Activated CD8-positive, alpha-beta memory T cell treated with anti-CD3 and anti-CD28 coated beads for 24 hours (primary cell): ENCODE measurements at regions not wholly inside any gene's neighbourhood (a gene's known extent, or its start where the extent isn't known, plus 50 kb on each side); places are given as distances from the start of the nearest gene placed in this dataset.
"Not testable (repeated sequence)": the region's sequence is repeated elsewhere in the genome, so short reads cannot be mapped to it uniquely, and the experiment has no call there.

Source experiments
- DNase-seq: peaks from one replicate; pipeline ENCODE4 v3.0.0-alpha.2; 2020

DNA sequence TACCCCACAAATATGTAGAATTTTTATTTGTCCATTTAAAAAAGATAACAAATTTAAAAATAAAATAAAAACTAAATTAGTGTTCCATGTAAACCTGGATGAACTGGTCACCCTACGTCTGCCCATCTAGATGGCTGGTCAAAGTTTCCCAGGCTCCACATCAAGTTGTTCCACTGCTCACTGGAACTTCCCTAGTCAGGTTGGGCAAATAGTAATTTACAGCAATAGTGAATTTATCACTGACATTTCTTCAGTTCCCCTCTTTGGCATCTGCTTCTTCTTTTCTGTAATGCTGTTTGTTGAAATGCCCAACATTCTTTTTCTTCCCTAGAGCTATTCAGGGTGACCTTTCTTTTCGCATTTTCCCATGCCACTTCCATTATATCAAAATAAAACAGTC lies 272.7 kb upstream of the BTG1 start:
- no peak for DNase-seq

DNA sequence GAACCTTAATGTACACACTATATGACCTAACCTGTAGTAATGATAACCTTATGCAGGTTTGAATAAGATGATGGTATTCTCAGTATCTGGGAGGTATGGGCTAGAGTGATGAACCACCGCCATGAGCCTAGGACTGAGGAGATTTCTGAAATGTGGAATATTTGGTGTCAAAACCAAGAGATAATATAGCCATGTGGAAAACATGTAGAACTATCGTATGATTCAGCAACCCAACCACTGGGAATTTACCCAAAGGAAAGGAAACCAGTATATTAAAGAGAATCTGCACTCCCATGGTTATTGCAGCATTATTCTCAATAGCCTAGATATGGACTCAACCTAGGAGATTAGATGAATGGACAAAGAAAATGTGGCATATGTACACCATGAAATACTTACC lies 271.7 kb upstream of the BTG1 start:
- no peak for DNase-seq

DNA sequence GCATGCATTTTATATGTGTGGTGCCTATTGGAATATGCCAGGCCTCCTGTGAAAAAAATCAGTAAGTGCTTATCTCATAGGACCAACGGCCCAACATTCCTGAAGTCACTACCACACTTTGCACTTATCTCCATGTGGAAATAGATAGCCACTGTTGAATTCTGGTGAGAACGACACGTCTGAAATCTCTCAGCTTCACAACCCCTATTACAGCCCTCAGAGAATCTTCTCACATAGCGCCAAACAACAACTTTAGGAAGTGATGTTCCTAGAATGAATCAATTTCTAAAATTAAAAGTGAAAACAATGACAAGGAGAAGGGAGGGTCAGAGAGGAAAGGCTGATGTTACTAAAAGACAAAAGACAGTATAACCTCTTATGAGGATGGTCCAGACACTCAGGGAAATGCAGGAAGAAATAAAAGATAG lies 270.8 kb upstream of the BTG1 start:
- DNase-seq = no peak

DNA sequence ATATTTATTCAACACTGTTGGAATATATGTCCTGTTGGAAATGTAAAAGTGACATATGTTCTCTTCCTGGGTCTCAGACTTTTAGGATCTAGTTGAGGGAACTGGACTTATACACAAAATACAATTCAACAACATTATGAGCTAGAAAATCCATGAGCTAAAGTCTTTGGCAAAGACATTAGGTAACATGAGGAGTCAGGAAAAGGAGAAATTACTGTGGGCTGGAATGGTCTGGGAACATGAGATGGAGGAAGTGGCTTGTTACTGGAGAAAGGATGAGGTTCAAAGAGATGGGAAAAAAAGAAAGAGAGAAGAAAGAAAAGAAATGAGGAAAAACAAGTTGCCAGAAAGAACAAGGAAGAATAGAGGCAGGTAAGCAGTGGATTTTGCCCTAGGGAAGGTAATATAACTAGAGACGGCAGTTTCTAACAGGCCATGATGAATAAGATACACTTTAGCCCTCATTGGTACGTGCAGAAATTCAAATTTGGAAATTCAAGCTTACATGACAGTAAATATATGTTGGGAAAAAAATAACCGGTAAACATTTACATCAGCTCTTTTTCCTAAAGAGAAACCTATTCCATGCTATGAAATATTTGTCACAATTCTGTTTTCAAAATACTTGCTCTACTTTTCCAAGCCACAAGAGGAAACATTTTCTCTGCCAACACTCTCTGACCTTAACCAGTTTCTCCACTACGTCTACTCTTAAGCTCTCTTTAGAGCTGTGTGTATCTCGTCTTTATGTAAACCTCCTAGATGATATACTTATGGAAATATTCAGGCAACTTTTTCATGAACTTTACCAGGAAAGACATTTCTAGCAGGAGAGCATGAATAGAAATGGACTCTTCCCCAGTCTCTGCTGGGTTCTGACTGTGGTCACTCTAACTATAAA lies 268.8 kb upstream of the BTG1 start:
- no peak for DNase-seq

DNA sequence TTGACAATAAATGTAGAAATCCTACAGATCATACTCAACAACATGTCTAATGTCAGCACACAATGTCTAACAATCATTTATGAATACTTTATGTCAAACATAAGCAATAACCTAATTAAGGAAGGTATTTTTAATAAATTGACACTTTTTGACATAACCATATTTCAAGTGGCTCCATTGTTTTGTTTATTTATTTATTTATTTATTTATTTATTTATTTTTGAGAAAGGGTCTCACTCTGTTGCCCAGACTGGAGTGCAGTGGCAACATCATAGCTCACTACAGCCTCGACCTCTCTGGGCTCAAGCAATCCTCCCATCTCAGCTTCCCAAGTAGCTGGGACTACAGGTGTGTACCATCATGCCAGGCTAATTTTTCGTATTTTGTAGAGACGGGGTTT lies 267.6 kb upstream of the BTG1 start:
- no peak for DNase-seq

- DNase-seq = no peak
Measured at GRCh38 chr12:92412856-92413255, 267.2 kb upstream of the BTG1 start.

- no peak for DNase-seq
Measured at GRCh38 chr12:92411687-92412086, 266.0 kb upstream of the BTG1 start.

DNA sequence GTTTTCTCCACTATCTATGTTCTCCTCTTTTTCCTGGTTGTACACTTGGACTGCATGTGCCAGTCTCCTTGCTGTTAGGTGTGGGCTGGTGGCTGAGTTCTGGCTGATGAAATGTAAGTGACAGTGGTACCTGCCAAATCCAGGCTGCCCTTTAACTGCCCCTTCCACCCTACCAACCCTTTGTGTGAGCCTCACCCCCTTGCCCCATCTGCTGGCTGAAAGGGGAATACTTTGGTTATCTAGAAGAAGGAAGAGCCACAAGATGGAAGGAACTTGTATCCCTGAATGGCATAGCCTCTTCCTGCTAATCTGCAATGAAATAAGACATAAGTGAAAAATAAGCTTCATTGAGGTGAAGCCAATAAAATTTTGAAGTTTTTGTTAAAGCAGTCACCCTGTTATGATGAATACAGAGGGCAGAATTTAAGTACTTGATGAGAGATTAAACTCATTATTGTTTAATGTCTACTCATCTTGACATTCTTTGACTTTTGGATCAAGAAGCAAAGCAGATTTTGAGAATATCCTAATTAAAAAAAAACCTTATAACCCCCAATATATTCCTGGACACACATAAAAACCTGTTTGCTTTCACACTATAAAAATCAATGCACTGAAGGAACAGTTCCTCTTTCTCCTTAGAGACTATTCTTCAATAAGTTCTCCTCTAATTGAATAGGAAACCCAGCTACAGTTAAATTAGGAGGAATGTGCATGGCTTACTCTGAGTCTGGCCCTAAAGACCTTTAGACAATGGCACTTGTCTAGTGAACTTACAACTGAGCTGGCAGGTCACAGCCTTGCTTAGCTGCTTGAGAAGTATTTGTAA lies 262.6 kb upstream of the BTG1 start:
- peak; percentile 72 for DNase-seq

GRCh38 chr12:92406404-92407070 lies 260.9 kb upstream of the BTG1 start:
- DNase-seq = not testable (repeated sequence)

DNA sequence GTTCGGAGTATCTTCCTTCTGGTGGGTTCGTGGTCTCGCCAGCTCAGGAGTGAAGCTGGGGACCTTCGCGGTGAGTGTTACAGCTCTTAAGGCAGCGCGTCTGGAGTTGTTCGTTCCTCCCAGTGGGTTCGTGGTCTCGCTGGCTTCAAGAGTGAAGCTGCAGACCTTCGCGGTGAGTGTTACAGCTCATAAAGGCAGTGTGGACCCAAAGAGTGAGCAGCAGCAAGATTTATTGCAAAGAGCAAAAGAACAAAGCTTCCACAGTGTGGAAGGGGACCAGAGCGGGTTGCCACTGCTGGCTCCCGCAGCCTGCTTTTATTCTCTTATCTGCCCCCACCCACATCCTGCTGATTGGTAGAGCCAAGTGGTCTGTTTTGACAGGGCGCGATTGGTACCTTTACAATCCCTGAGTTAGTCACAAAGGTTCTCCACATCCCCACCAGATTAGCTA lies 260.2 kb upstream of the BTG1 start:
- DNase-seq = peak; percentile 78

DNA sequence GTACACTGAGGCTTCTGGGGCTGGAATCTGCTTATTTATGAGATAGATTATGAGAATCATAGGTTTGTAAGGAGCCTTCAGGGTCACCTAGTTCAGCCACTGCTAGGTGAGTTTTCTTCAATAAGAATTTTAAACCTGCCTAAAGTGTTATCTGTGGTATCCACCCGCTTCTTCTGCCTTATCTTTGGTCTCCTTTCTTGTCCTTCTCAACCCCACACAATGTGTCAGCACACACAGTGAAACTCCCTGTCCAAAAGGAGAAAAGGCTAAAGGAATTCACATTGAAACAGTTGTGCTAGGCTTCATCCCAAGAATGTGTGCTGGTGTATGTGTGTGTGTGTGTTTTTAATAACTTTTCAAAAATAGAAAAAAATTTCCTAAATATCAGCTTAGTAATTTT lies 259.3 kb upstream of the BTG1 start:
- DNase-seq = no peak

GRCh38 chr12:92404259-92404894 lies 258.7 kb upstream of the BTG1 start:
- DNase-seq = no peak

DNA sequence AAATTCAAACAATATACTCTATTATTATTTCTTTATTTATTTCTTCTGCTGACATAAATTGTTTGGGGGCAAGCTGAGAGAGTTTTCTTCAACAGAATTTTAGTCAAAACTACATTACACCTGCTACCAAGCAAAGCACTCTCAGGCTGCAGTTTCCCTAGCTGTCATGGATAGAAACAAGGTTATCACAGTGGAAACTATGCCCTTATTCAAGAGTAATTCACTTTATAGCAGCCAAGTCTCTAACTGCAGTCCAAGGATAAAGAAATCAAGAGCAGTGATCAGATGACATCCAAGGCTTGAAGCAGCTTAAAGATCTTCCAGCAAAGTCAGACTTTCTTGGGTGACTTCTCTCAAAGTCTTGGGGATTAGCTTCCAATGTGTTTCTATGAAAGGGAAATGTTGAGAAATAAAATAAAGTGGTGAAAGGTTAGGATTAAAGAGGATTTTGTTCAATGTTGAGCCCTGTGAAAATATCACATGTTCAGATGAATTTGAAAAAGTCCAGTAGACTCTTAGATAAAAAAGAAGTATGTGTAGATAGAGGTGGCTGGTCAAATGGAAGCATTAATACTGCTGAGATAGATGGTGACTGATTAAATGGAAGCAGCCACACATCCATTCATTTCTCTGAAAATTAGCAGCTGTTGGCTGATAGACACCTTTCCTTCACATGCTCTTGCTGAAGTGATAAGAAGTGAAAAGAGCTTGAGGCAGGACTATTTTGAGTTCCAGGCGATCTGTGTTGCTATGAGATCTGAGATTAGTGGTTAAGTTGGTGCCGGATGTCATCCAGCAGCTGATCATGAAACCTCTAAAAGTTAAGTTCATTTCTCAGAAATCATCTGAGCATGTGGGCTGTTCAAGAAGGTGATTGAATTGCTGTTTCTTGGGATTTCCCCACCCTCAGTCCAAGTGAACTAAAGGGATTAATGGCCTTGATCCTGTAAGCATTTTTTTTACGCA lies 257.8 kb upstream of the BTG1 start:
- no peak for DNase-seq

DNA sequence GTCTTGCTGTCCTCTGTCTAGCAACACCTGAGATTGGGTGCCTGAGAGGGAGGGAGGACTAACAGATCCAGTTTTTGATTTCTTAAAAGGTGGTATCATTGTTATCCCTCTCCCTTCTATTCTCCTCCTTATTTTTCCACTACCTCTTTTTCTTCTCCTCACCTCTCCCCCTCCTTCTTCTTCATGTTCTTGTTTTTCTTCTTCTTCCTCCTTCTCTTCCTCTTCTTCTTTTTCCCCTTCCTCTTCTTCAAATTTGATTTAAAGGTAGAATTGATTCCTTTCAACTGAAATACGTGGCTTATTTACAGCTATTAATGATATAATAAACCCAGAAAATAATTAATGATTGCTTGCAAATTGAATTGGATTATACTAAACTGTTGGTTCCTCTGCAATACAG lies 256.8 kb upstream of the BTG1 start:
- no peak for DNase-seq

GRCh38 chr12:92400006-92400405 lies 254.4 kb upstream of the BTG1 start:
- peak; percentile 66 for DNase-seq

DNA sequence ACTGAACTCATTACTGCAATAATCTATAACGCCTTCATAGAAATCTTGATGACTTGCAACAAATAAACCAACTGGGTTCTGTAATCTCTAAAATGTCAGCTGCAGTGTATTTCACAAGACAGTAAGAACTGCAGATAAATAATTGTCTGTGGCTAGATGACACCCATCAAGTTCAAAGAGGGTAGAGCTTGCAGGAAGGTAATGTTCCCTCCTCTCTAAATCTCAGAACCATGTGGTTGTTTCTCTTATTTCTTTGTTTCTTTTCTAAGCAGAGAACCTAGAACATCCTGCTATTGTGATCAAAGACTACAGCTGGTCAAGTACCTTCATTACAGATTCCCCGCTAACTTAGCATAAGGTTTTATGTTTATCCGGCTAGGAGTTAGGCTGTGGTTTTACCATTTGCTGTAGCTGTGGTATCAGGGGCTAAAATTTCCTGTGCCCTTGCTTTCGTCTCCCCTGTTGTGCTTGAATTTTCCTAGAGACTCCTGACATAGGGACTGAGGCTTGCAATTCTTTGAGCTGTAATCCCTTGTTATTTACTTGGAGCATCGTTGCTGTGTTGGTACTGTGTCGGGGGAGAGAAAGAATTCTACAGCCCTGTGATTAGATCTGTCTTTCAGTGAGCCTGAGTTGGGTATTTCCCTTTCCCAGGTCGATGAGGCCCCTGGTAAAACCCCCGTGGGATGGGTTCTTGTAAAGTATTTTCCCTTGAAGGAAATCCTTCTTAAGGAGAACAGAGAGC lies 253.1 kb upstream of the BTG1 start:
- no peak for DNase-seq

- no peak for DNase-seq
Measured at GRCh38 chr12:92396647-92397252, 251.1 kb upstream of the BTG1 start.

GRCh38 chr12:92395322-92395721 lies 249.7 kb upstream of the BTG1 start:
- DNase-seq = no peak

GRCh38 chr12:92394895-92395294 lies 249.2 kb upstream of the BTG1 start:
- DNase-seq = no peak

- DNase-seq = no peak
Measured at GRCh38 chr12:92393504-92393903, 247.9 kb upstream of the BTG1 start.
